Large intestine (tissue), 3 donors: ENCODE measurements at regions not wholly inside any gene's neighbourhood (a gene's known extent, or its start where the extent isn't known, plus 50 kb on each side); places are given as distances from the start of the nearest gene placed in this dataset.
A peak's percentile ranks its signal among the peaks of the same experiment; 100 is the strongest.
"Not testable (repeated sequence)": the region's sequence is repeated elsewhere in the genome, so short reads cannot be mapped to it uniquely, and the experiment has no call there.

ENCODE experiments used
- DNase-seq, 2 donors: peaks; one replicate each; pipeline versions ENCODE4 v3.0.0 to v3.0.0-alpha.2; 2013
- H3K27ac ChIP-seq: one replicate; pipeline ENCODE4 v1.5.1; 2013; ENCODE audit warnings: low read length
- H3K27me3 ChIP-seq: 2 replicates; pipeline ENCODE4 v1.6.1; 2013; ENCODE audit warnings: low read length; ENCODE audit not compliant: control insufficient read depth, insufficient read depth
- H3K36me3 ChIP-seq: 2 replicates; pipeline ENCODE4 v1.6.1; 2013; ENCODE audit warnings: low read length; ENCODE audit not compliant: control insufficient read depth, insufficient read depth
- H3K4me1 ChIP-seq: one replicate; pipeline ENCODE4 v1.6.1; 2013; ENCODE audit warnings: low read length; ENCODE audit not compliant: control insufficient read depth, insufficient read depth
- H3K4me3 ChIP-seq: one replicate; pipeline ENCODE4 v1.5.1; 2013; ENCODE audit warnings: low read length
- H3K9me3 ChIP-seq: one replicate; pipeline ENCODE4 v1.6.1; 2013; ENCODE audit warnings: mild to moderate bottlenecking, low read depth, low read length, moderate library complexity; ENCODE audit not compliant: control insufficient read depth
- WGBS: methylation state at CpG from one replicate; pipeline ENCODE4 v1.1.5; 2013; ENCODE audit warnings: low lambda C conversion rate; ENCODE audit not compliant: insufficient coverage; 5-methylcytosine and 5-hydroxymethylcytosine counted together

GRCh38 chr12:124160097-124160756, 134.7 kb upstream of the RFLNA start:
- no peaks in the 10 kb centered on the region for H3K36me3 ChIP-seq
- H3K4me1 ChIP-seq, result peaks cover 3% of the 10 kb centered on the region
- DNase-seq, result no peak
- 74% methylated on average over 8 of the region's 11 CpGs for WGBS
- H3K4me3 ChIP-seq, result no peak overlapping the region
- H3K27me3 ChIP-seq, result no peaks in the 10 kb centered on the region
- peaks cover 5% of the 10 kb centered on the region for H3K9me3 ChIP-seq
- H3K27ac ChIP-seq, result peak overlapping the region; percentile 17

DNA sequence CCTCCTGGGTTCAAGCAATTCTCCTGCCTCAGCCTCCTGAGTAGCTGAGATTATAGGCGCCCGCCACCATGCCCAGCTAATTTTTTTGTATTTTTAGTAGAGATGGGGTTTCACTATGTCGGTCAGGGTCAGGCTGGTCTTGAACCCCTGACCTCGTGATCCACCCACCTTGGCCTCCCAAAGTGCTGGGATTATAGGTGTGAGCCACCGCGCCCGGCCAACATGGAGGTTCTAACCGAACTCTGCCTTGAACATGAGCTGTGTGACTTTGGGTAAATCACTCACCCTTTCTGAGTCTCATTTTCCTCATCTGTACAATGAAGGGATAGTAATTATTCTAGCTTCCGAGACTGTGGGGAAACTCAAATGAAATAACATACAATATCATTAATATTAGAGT, 133.5 kb upstream of the RFLNA start:
- 0% methylated on average over 1 of the region's 9 CpGs for WGBS
- not testable (repeated sequence) for H3K27ac ChIP-seq, H3K27me3 ChIP-seq, DNase-seq, H3K9me3 ChIP-seq, H3K36me3 ChIP-seq, H3K4me1 ChIP-seq, H3K4me3 ChIP-seq

- no peak for DNase-seq
- Histone ChIP-seq H3K4me3 (no peak overlapping the region), H3K27me3 (no peaks in the 10 kb centered on the region), H3K27ac (no peak overlapping the region), H3K4me1 (peaks cover 3% of the 10 kb centered on the region), H3K9me3 (peaks cover 5% of the 10 kb centered on the region), H3K36me3 (no peaks in the 10 kb centered on the region)
- WGBS, result 100% methylated on average over 1 of the region's 6 CpGs
Observed at GRCh38 chr12:124162151-124163110, 132.5 kb upstream of the RFLNA start.

DNA sequence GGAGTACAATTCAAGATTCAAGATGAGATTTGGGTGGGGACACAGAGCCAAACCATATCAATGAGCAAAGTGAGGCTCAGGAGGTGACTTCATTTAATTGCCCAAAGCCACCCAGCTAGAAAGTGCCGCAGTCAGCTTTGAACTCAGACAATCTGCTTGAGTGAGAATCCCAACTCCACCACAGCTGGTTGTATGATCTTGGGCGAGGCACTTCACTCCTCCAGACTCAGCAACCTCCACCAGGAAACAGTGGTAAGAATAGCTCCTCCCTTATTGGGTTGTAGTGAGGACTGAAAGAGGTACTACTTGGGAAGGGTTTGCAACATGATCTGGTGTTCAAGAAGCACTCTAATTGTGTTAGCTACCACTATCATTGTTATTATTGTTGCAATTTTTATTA, 129.2 kb upstream of the RFLNA start:
- DNase-seq, result no peak
- H3K27ac ChIP-seq, result no peak overlapping the region
- H3K4me3 ChIP-seq, result no peak overlapping the region
- no peaks in the 10 kb centered on the region for H3K36me3 ChIP-seq
- no peaks in the 10 kb centered on the region for H3K4me1 ChIP-seq
- no CpG with 5 or more reads among the region's 2 CpGs for WGBS
- no peaks in the 10 kb centered on the region for H3K27me3 ChIP-seq
- peaks cover 5% of the 10 kb centered on the region for H3K9me3 ChIP-seq

GRCh38 chr12:124167141-124167540, 127.8 kb upstream of the RFLNA start:
- H3K9me3 ChIP-seq, result peaks cover 5% of the 10 kb centered on the region
- H3K4me1 ChIP-seq, result no peaks in the 10 kb centered on the region
- no peaks in the 10 kb centered on the region for H3K36me3 ChIP-seq
- no peaks in the 10 kb centered on the region for H3K27me3 ChIP-seq
- WGBS, result 100% methylated on average over 2 of the region's 21 CpGs
- H3K4me3 ChIP-seq, result no peak overlapping the region
- DNase-seq, result no peak
- no peak overlapping the region for H3K27ac ChIP-seq

DNA sequence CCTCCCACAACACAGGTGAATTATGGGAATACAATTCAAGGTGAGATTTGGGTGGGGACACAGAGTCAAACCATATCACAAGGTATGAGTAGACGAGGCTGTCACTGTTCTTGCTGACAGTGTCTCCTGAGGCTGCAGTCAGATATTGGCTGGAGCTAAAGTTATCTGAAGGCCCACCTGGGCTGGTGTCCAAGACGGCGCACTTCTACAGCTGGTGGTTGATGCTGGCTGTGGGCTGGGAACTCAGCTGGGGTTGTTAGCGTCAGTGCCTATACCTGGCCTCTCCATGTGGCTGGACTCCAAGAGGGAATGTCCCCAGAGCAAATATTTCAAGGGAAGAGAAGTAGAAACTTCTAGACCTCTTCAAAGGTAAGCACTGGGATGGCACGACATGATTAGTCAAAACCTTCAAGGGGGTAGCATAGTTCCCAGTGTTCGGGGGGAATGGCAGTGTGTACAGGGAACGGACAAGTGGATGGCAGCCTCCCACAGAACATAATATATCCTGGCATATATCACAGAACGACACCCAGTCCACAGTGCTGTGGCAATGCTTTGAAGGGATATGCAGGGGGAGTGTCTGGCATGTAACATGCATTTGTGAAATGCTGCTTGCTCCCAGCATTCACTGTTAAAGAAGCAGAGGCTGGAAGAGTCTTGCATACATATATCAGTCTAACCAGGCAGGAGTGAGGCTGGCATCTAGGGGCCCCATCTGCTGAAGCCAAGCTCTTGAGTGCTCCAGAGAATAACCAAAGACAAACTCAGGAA, 126.7 kb upstream of the RFLNA start:
- no peak overlapping the region for H3K4me3 ChIP-seq
- no peaks in the 10 kb centered on the region for H3K36me3 ChIP-seq
- H3K9me3 ChIP-seq, result no peaks in the 10 kb centered on the region
- H3K27ac ChIP-seq, result no peak overlapping the region
- no peak for DNase-seq
- H3K27me3 ChIP-seq, result no peaks in the 10 kb centered on the region
- 100% methylated on average over 1 of the region's 8 CpGs for WGBS
- H3K4me1 ChIP-seq, result no peaks in the 10 kb centered on the region

GRCh38 chr12:124169577-124170284, 125.2 kb upstream of the RFLNA start:
- WGBS, result no CpG with 5 or more reads among the region's 4 CpGs

GRCh38 chr12:124170760-124171159, 124.1 kb upstream of the RFLNA start:
- Histone ChIP-seq H3K27ac (no peak overlapping the region), H3K36me3 (no peaks in the 10 kb centered on the region), H3K4me3 (no peak overlapping the region), H3K4me1 (no peaks in the 10 kb centered on the region), H3K27me3 (no peaks in the 10 kb centered on the region), H3K9me3 (no peaks in the 10 kb centered on the region)
- DNase-seq, result no peak
- WGBS, result 60% methylated on average over 1 of the region's 5 CpGs

More at GRCh38 chr12:124169577-124170284, 125.2 kb upstream of the RFLNA start:
- Histone ChIP-seq H3K27me3 (no peaks in the 10 kb centered on the region), H3K4me3 (no peak overlapping the region), H3K4me1 (no peaks in the 10 kb centered on the region), H3K9me3 (no peaks in the 10 kb centered on the region), H3K36me3 (no peaks in the 10 kb centered on the region), H3K27ac (no peak overlapping the region)
- peak in 1 of 2 donors; percentile 51 for DNase-seq

DNA sequence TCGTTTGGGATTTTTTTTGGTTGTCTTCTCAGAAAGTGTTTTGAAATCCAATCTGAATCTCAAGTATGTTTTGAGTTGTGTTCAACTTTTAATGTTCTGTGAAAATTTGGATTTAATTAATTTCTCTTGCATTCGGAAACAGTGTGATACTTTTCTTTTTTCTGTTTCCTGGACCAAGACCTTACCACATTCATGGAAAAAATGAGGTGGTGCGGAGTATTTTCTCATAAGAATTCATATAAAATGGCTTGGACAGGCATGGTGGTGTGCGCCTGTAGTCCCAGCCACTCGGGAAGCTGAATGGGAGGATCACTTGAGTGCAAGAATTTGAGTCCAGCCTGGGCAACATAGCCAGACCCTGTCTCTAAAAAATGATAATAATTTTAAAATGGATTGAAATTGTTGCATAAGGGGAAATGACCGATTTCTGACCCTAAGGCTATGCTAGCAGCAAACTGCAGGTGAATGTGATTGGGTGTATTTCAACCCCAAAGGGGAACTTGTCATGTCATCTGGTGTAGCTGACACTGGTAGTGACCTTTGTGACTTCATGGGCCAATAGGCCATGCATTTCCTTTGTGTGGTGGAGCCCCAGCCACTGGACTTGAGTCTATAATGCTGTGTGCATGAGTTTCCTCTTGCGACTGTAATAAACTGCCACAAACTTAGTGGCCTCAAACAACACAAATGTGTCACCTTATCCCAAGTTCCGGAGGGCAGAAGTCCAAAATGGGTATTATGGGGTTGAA, 123.5 kb upstream of the RFLNA start:
- Histone ChIP-seq H3K4me3 (no peak overlapping the region), H3K4me1 (no peaks in the 10 kb centered on the region), H3K36me3 (no peaks in the 10 kb centered on the region), H3K9me3 (no peaks in the 10 kb centered on the region), H3K27me3 (no peaks in the 10 kb centered on the region), H3K27ac (no peak overlapping the region)
- WGBS, result 70% methylated on average over 3 of the region's 8 CpGs
- DNase-seq, result peak in 1 of 2 donors; percentile 41
